H9 (cell line): ENCODE measurements at regions not wholly inside any gene's neighbourhood (a gene's known extent, or its start where the extent isn't known, plus 50 kb on each side); places are given as distances from the start of the nearest gene placed in this dataset.

Source experiments
- DNase-seq: peaks from one replicate; pipeline ENCODE4 v3.0.0-alpha.2; 2017
- H2AFZ ChIP-seq: one replicate; pipeline ENCODE4 v1.6.1; 2013; ENCODE audit warnings: mild to moderate bottlenecking, low read length, control low read depth, moderate library complexity
- H2AK5ac ChIP-seq: 2 replicates; pipeline ENCODE4 v1.6.1; 2013; ENCODE audit warnings: low read length, control low read depth, mixed read lengths; ENCODE audit not compliant: insufficient read length
- H2BK120ac ChIP-seq: one replicate; pipeline ENCODE4 v1.6.1; 2013; ENCODE audit warnings: low read depth, mild to moderate bottlenecking, low read length, control low read depth, inconsistent platforms; ENCODE audit not compliant: poor library complexity, severe bottlenecking
- H2BK12ac ChIP-seq: 2 replicates; pipeline ENCODE4 v1.6.1; 2013; ENCODE audit warnings: low read length, control low read depth, mixed read lengths, low read depth; ENCODE audit not compliant: insufficient read length
- H2BK15ac ChIP-seq: 2 replicates; pipeline ENCODE4 v1.6.1; 2013; ENCODE audit warnings: low read depth, low read length, control low read depth
- H2BK20ac ChIP-seq: one replicate; pipeline ENCODE4 v1.6.1; 2013; ENCODE audit warnings: low read depth, mild to moderate bottlenecking, low read length, control low read depth, inconsistent platforms; ENCODE audit not compliant: poor library complexity, severe bottlenecking
- H2BK5ac ChIP-seq: 2 replicates; pipeline ENCODE4 v1.6.1; 2013; ENCODE audit warnings: low read length, control low read depth, mixed read lengths; ENCODE audit not compliant: insufficient read length
- H3K14ac ChIP-seq: 2 replicates; pipeline ENCODE4 v1.6.1; 2013; ENCODE audit warnings: low read length, control low read depth; ENCODE audit not compliant: insufficient read depth
- H3K18ac ChIP-seq: 2 replicates; pipeline ENCODE4 v1.6.1; 2013; ENCODE audit warnings: low read depth, mild to moderate bottlenecking, mixed read lengths, low read length, control low read depth; ENCODE audit not compliant: insufficient read length
- H3K23ac ChIP-seq: 2 replicates; pipeline ENCODE4 v1.6.1; 2013; ENCODE audit warnings: low read length, control low read depth, mixed read lengths, low read depth; ENCODE audit not compliant: insufficient read length
- H3K23me2 ChIP-seq: 2 replicates; pipeline ENCODE4 v1.6.1; 2013; ENCODE audit warnings: low read depth, mild to moderate bottlenecking, mixed read lengths, low read length, control low read depth; ENCODE audit not compliant: insufficient read length, poor library complexity, severe bottlenecking
- H3K27ac ChIP-seq: 2 replicates; pipeline ENCODE4 v1.5.1; 2013; ENCODE audit warnings: low read length, control low read depth, mixed read lengths, low read depth; ENCODE audit not compliant: insufficient read length
- H3K27me3 ChIP-seq: 2 replicates; pipeline ENCODE4 v1.6.1; 2013; ENCODE audit warnings: low read length, control low read depth, inconsistent platforms; ENCODE audit not compliant: insufficient read depth
- H3K4ac ChIP-seq: 2 replicates; pipeline ENCODE4 v1.6.1; 2013; ENCODE audit warnings: low read depth, mild to moderate bottlenecking, control low read depth, inconsistent platforms, low read length, moderate library complexity
- H3K4me1 ChIP-seq: 2 replicates; pipeline ENCODE4 v1.6.1; 2013; ENCODE audit warnings: low read length, control low read depth, inconsistent platforms; ENCODE audit not compliant: insufficient read depth
- H3K4me2 ChIP-seq: 2 replicates; pipeline ENCODE4 v1.6.1; 2013; ENCODE audit warnings: low read length, control low read depth, mixed read lengths; ENCODE audit not compliant: insufficient read length, insufficient read depth
- H3K56ac ChIP-seq: 2 replicates; pipeline ENCODE4 v1.6.1; 2013; ENCODE audit warnings: low read depth, mild to moderate bottlenecking, mixed read lengths, low read length, control low read depth; ENCODE audit not compliant: insufficient read length
- H3K79me1 ChIP-seq: 2 replicates; pipeline ENCODE4 v1.6.1; 2013; ENCODE audit warnings: low read depth, mild to moderate bottlenecking, moderate library complexity, low read length, control low read depth, inconsistent platforms; ENCODE audit not compliant: insufficient read depth, poor library complexity, severe bottlenecking
- H3K79me2 ChIP-seq: 2 replicates; pipeline ENCODE4 v1.6.1; 2013; ENCODE audit warnings: low read length, control low read depth, inconsistent platforms; ENCODE audit not compliant: insufficient read depth
- H3K9ac ChIP-seq: 2 replicates; pipeline ENCODE4 v1.6.1; 2013; ENCODE audit warnings: low read length, control low read depth, mixed read lengths; ENCODE audit not compliant: insufficient read length; ENCODE audit errors: extremely low read depth
- H3K9me3 ChIP-seq: one replicate; pipeline ENCODE4 v1.6.1; 2013; ENCODE audit warnings: low read depth, low read length, inconsistent platforms; ENCODE audit not compliant: control insufficient read depth
- H3T11ph ChIP-seq: one replicate; pipeline ENCODE4 v1.6.1; 2013; ENCODE audit warnings: mild to moderate bottlenecking, low read length, control low read depth, inconsistent platforms
- H4K20me1 ChIP-seq: one replicate; pipeline ENCODE4 v1.6.1; 2013; ENCODE audit not compliant: control insufficient read depth, insufficient read length, insufficient read depth
- H4K5ac ChIP-seq: 2 replicates; pipeline ENCODE4 v1.6.1; 2013; ENCODE audit warnings: low read depth, mild to moderate bottlenecking, mixed read lengths, low read length, control low read depth; ENCODE audit not compliant: insufficient read length
- H4K8ac ChIP-seq: replicated peaks from 2 replicates; pipeline ENCODE4 v1.6.1; 2013; ENCODE audit warnings: low read length, control low read depth, mixed read lengths, low read depth; ENCODE audit not compliant: insufficient read length
- H4K91ac ChIP-seq: 2 replicates; pipeline ENCODE4 v1.6.1; 2013; ENCODE audit warnings: low read depth, mild to moderate bottlenecking, moderate library complexity, mixed read lengths, low read length, control low read depth; ENCODE audit not compliant: insufficient read length
- H3K27ac Mint-ChIP-seq, 3 experiments: 2 replicates in 2 of 3; 3 replicates in 1 of 3; pipeline ENCODE4 v1.8.0; 2020 to 2021; ENCODE audit warnings: mixed read lengths in 3 of 3, mild to moderate bottlenecking in 1 of 3, moderate library complexity in 1 of 3
- H3K27me3 Mint-ChIP-seq: 2 replicates; pipeline ENCODE4 v1.8.0; 2021; ENCODE audit warnings: low read depth, mild to moderate bottlenecking, moderate library complexity, mixed read lengths
- H3K36me3 Mint-ChIP-seq, 3 experiments: 2 replicates in 2 of 3; 3 replicates in 1 of 3; pipeline ENCODE4 v1.8.0; 2020 to 2021; ENCODE audit warnings: low read depth in 3 of 3, mixed read lengths in 3 of 3; ENCODE audit not compliant: insufficient read depth in 1 of 3
- H3K4me1 Mint-ChIP-seq, 2 experiments: 2 replicates each; pipeline ENCODE4 v1.8.0; 2020; ENCODE audit warnings: mixed read lengths in 2 of 2
- H3K4me3 Mint-ChIP-seq, 2 experiments: 2 replicates in 1 of 2; 3 replicates in 1 of 2; pipeline ENCODE4 v1.8.0; 2020 to 2021; ENCODE audit warnings: mild to moderate bottlenecking in 2 of 2, mixed read lengths in 2 of 2, moderate library complexity in 1 of 2
- H3K9me3 Mint-ChIP-seq, 2 experiments: 2 replicates in 1 of 2; 3 replicates in 1 of 2; pipeline ENCODE4 v1.8.0; 2020; ENCODE audit warnings: mild to moderate bottlenecking in 2 of 2, mixed read lengths in 2 of 2, moderate library complexity in 1 of 2
- CTCF ChIP-seq: fragments of 200-600 bp; sonication (generic); conservative IDR thresholded peaks from 3 replicates; pipeline ENCODE4 v1.8.0; 2021; ENCODE audit warnings: antibody characterized with exemption, mild to moderate bottlenecking
- WGBS: extraction: QIAGEN DNeasy Blood & Tissue Kit; methylation state at CpG from one replicate; pipeline ENCODE4 v1.1.7; 2013; ENCODE audit warnings: missing lambda C conversion rate, low lambda C conversion rate, mixed read lengths; ENCODE audit not compliant: insufficient read length; ENCODE audit errors: extremely low coverage; 5-methylcytosine and 5-hydroxymethylcytosine counted together

GRCh38 chr7:26461518-26461917, 169.9 kb downstream of the SNX10 start:
- H3K23ac ChIP-seq: no peak overlapping the region
- TF ChIP-seq CTCF: no peak
- no peak overlapping the region for H3K27ac ChIP-seq
- H3K18ac ChIP-seq: no peak overlapping the region
- H2AFZ ChIP-seq: no peak overlapping the region
- peaks cover 3% of the 10 kb centered on the region for H3K27me3 Mint-ChIP-seq
- no peaks in the 10 kb centered on the region for H3K36me3 Mint-ChIP-seq
- no peak overlapping the region for H2AK5ac ChIP-seq
- no peak overlapping the region for H2BK5ac ChIP-seq
- H4K5ac ChIP-seq: no peak overlapping the region
- no peak overlapping the region for H2BK120ac ChIP-seq
- H2BK15ac ChIP-seq: no peak overlapping the region
- DNase-seq: no peak
- H4K91ac ChIP-seq: no peak overlapping the region
- H3K23me2 ChIP-seq: no peaks in the 10 kb centered on the region
- no peaks in the 10 kb centered on the region for H3K27me3 ChIP-seq
- H3K4ac ChIP-seq: no peak overlapping the region
- H3K14ac ChIP-seq: no peak overlapping the region
- H2BK20ac ChIP-seq: no peak overlapping the region
- no peak overlapping the region for H3K56ac ChIP-seq
- H3K4me2 ChIP-seq: no peak overlapping the region
- no peak overlapping the region for H4K8ac ChIP-seq
- no peaks in the 10 kb centered on the region for H3K9me3 ChIP-seq
- H3K4me1 ChIP-seq: no peaks in the 10 kb centered on the region
- H2BK12ac ChIP-seq: no peak overlapping the region
- no peak overlapping the region for H3K9ac ChIP-seq
- H3T11ph ChIP-seq: no peak overlapping the region
- no peaks in the 10 kb centered on the region for H3K79me1 ChIP-seq
- no peaks in the 10 kb centered on the region for H3K9me3 Mint-ChIP-seq
- H3K79me2 ChIP-seq: no peaks in the 10 kb centered on the region
- H3K27ac Mint-ChIP-seq: no peak overlapping the region
- H4K20me1 ChIP-seq: no peaks in the 10 kb centered on the region
- H3K4me1 Mint-ChIP-seq: no peaks in the 10 kb centered on the region
- WGBS: no CpG with 5 or more reads among the region's 7 CpGs
- H3K4me3 Mint-ChIP-seq: no peak overlapping the region
